PC-3 (cell line): ENCODE measurements at regions not wholly inside any gene's neighbourhood (a gene's known extent, or its start where the extent isn't known, plus 50 kb on each side); places are given as distances from the start of the nearest gene placed in this dataset.

Source experiments
- ATAC-seq: fragments of 200-7000 bp; cut with Tn5 transposase; 2 replicates; pipeline ENCODE4 v1.9.1; 2020; ENCODE audit warnings: mild to moderate bottlenecking, moderate library complexity
- BruUV-seq: library from RNA; stranded (reverse); fragments of 400-500 nt; replicated peaks from 2 replicates; lab custom pipeline; 2021; lab: Mats Ljungman, UMichigan
- CTCF ChIA-PET: fragments of 300-600 bp; sonication (Branson Sonifier 250); formaldehyde crosslinking; loops from one replicate; lab custom pipeline; 2022; ENCODE audit warnings: antibody characterized with exemption; lab: Charles Lee
- POLR2A ChIA-PET: fragments of 300-600 bp; sonication (Branson Sonifier 250); formaldehyde crosslinking; loops from one replicate; lab custom pipeline; 2022; ENCODE audit warnings: antibody characterized with exemption; ENCODE audit not compliant: unreplicated experiment; lab: Charles Lee
- DNase-seq: peaks from one replicate; pipeline ENCODE4 v3.0.0-alpha.2; 2015
- H2AFZ ChIP-seq: fragments of 300-600 bp; sonication (generic); 2 replicates; pipeline ENCODE4 v1.6.0; 2016; ENCODE audit warnings: antibody characterized with exemption, low read length
- H3F3A ChIP-seq: fragments of 300-600 bp; sonication (generic); one replicate; pipeline ENCODE4 v1.6.0; 2017; ENCODE audit warnings: antibody characterized with exemption, low read length, control low read depth, mild to moderate bottlenecking; ENCODE audit not compliant: unreplicated experiment
- H3K27ac ChIP-seq: fragments of 300-600 bp; sonication (generic); 2 replicates; pipeline ENCODE4 v1.5.1; 2016; ENCODE audit warnings: mild to moderate bottlenecking, low read length
- H3K27me3 ChIP-seq: fragments of 300-600 bp; sonication (generic); 2 replicates; pipeline ENCODE4 v1.6.1; 2016; ENCODE audit warnings: low read length, mixed read lengths
- H3K36me3 ChIP-seq: fragments of 300-600 bp; sonication (generic); 2 replicates; pipeline ENCODE4 v1.6.1; 2016; ENCODE audit warnings: low read depth, mixed run types, low read length, mixed read lengths
- H3K4me1 ChIP-seq: fragments of 300-600 bp; sonication (generic); 2 replicates; pipeline ENCODE4 v1.5.1; 2016; ENCODE audit warnings: low read length; ENCODE audit not compliant: insufficient read depth
- H3K4me2 ChIP-seq: fragments of 300-600 bp; sonication (generic); 2 replicates; pipeline ENCODE4 v1.6.0; 2016; ENCODE audit warnings: low read length
- H3K4me3 ChIP-seq: fragments of 300-600 bp; sonication (generic); 2 replicates; pipeline ENCODE4 v1.5.1; 2016; ENCODE audit warnings: mild to moderate bottlenecking, low read length, mixed read lengths
- H3K79me2 ChIP-seq: fragments of 300-600 bp; sonication (generic); 2 replicates; pipeline ENCODE4 v1.6.1; 2017; ENCODE audit warnings: low read length, mixed read lengths
- H3K9ac ChIP-seq: fragments of 300-600 bp; sonication (generic); 2 replicates; pipeline ENCODE4 v1.6.0; 2016; ENCODE audit warnings: mild to moderate bottlenecking, low read length
- H3K9me2 ChIP-seq: fragments of 300-600 bp; sonication (generic); replicated peaks from 2 replicates; pipeline ENCODE4 v1.6.1; 2016; ENCODE audit warnings: mixed run types, low read length, mixed read lengths
- H3K9me3 ChIP-seq: fragments of 300-600 bp; sonication (generic); 2 replicates; pipeline ENCODE4 v1.6.1; 2016; ENCODE audit warnings: low read length, mixed read lengths
- H4K20me1 ChIP-seq: fragments of 300-600 bp; sonication (generic); 2 replicates; pipeline ENCODE4 v1.6.1; 2016; ENCODE audit warnings: low read length, mixed read lengths
- EZH2 ChIP-seq: fragments of 300-600 bp; sonication (generic); IDR thresholded peaks from one replicate; pipeline ENCODE4 v1.6.1; 2017; ENCODE audit warnings: antibody characterized with exemption, mild to moderate bottlenecking, low read length; ENCODE audit not compliant: unreplicated experiment
- EZH2phosphoT487 ChIP-seq: fragments of 300-600 bp; sonication (generic); IDR thresholded peaks from 2 replicates; pipeline ENCODE4 v1.6.1; 2018; ENCODE audit warnings: mild to moderate bottlenecking, antibody characterized with exemption, low read length, borderline replicate concordance
- intact Hi-C: fragments of 100-400 bp; cut with micrococcal nuclease; formaldehyde crosslinking; loops from 2 replicates; pipeline ENCODE4 v1.9.0; 2023
- TF ChIP-seq, protein P1 (sequence below): fragments of 300-600 bp; sonication (generic); conservative IDR thresholded peaks from 2 replicates; pipeline ENCODE4 v1.5.1; 2017; ENCODE audit warnings: antibody characterized with exemption, low read depth, mild to moderate bottlenecking, low read length

DNA sequence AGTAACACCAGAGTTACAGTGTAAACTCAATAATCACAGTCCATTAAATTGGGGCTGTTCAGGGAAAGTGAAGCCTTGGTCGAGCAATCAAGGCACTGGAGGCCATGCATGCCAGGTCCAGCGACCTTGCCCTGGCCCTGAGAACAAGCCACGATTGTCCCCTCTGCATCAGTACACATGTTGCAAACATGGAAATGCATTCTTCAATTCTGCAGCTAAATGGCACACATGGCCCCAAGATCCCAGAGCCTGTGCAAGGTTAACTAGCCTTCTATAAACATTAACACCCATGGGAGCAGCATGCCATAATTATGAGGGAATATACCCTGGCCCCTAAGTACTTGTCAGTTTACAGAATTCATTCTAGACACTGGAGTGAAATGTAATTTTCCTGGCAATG is 204.7 kb downstream of the HS3ST3B1 start:
- ATAC-seq, result no peak

DNA sequence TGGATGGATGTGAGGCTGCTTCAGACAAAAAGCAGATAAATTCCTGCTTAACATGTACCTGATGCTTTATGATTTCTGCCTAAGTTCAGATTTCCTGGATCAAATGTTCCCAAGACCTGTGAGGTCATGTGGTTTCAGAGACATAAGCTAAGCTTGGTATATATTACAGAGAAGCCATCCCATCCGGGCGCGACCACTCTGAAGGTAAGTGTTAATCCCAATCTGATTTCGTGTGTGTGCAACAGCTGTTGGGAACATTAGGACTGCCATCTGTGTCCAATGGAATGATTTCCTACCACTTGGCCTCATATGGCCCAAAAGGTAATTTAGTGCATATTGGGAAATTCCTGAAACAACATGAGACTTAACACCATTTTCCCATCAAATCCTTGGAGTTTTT is 199.1 kb downstream of the HS3ST3B1 start:
- no TSS peak for BruUV-seq
- no peak for ATAC-seq
- POLR2A ChIA-PET, result no interaction called here

More for the DNA sequence above, 204.7 kb downstream of the HS3ST3B1 start:
- no peaks in the 10 kb centered on the region for H3K36me3 ChIP-seq
- no peaks in the 10 kb centered on the region for H4K20me1 ChIP-seq
- H3K9me2 ChIP-seq, result no peaks in the 10 kb centered on the region
- peaks cover 8% of the 10 kb centered on the region; the same call in 1 of the 2 replicates for H3K27me3 ChIP-seq
- H3K9ac ChIP-seq, result no peak overlapping the region
- no peaks in the 10 kb centered on the region for H3K79me2 ChIP-seq
- H3F3A ChIP-seq, result no peaks in the 10 kb centered on the region
- ChIA-PET CTCF (no interaction called here), POLR2A (no interaction called here)
- TF ChIP-seq, protein P1, sequence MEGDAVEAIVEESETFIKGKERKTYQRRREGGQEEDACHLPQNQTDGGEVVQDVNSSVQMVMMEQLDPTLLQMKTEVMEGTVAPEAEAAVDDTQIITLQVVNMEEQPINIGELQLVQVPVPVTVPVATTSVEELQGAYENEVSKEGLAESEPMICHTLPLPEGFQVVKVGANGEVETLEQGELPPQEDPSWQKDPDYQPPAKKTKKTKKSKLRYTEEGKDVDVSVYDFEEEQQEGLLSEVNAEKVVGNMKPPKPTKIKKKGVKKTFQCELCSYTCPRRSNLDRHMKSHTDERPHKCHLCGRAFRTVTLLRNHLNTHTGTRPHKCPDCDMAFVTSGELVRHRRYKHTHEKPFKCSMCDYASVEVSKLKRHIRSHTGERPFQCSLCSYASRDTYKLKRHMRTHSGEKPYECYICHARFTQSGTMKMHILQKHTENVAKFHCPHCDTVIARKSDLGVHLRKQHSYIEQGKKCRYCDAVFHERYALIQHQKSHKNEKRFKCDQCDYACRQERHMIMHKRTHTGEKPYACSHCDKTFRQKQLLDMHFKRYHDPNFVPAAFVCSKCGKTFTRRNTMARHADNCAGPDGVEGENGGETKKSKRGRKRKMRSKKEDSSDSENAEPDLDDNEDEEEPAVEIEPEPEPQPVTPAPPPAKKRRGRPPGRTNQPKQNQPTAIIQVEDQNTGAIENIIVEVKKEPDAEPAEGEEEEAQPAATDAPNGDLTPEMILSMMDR, result no peak
- TF ChIP-seq EZH2phosphoT487 (no peak), EZH2 (no peak)
- no peaks in the 10 kb centered on the region for H3K4me1 ChIP-seq
- no peaks in the 10 kb centered on the region for H3K9me3 ChIP-seq
- H3K4me3 ChIP-seq, result no peak overlapping the region
- BruUV-seq, result no TSS peak
- H3K4me2 ChIP-seq, result no peak overlapping the region
- no peak overlapping the region for H3K27ac ChIP-seq
- no peak overlapping the region for H2AFZ ChIP-seq
- intact Hi-C loops, result no loop called here
- DNase-seq, result no peak

DNA sequence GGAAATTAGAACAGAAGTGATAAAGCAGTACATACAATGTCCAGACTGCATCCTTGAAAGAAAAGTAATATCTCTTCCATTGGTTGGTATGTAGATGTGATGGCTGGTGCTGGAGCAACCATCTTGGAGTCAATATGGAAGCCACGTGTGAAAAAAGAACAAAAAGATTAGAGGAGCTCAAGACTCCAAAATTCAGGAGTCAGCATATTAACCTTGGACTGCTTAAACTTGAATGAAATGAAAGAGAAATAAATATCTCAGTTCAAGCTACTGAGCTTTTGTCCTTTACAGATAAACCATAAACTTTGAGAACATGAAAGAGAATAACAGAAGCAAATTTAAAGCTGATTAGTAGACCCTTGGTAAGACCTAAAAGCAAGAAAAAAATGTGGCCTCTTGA is 197.9 kb downstream of the HS3ST3B1 start:
- no peaks in the 10 kb centered on the region for H3K9me2 ChIP-seq
- ATAC-seq (no peak), DNase-seq (no peak)
- no TSS peak for BruUV-seq
- H3K9me3 ChIP-seq, result no peaks in the 10 kb centered on the region
- H3K27me3 ChIP-seq, result peaks cover 38% of the 10 kb centered on the region
- H3K9ac ChIP-seq, result no peak overlapping the region
- no peaks in the 10 kb centered on the region for H3K79me2 ChIP-seq
- intact Hi-C loops, result no loop called here
- H3K4me3 ChIP-seq, result no peak overlapping the region
- no peak overlapping the region for H3K27ac ChIP-seq
- H2AFZ ChIP-seq, result no peak overlapping the region
- H3K36me3 ChIP-seq, result no peaks in the 10 kb centered on the region
- no peaks in the 10 kb centered on the region for H3F3A ChIP-seq
- H3K4me2 ChIP-seq, result no peak overlapping the region
- ChIA-PET POLR2A (no interaction called here), CTCF (no interaction called here)
- no peaks in the 10 kb centered on the region for H3K4me1 ChIP-seq
- TF ChIP-seq EZH2phosphoT487 (no peak), EZH2 (no peak)
- TF ChIP-seq, protein P1, result no peak
- H4K20me1 ChIP-seq, result no peaks in the 10 kb centered on the region

More for the DNA sequence above, 199.1 kb downstream of the HS3ST3B1 start:
- Histone ChIP-seq H3K4me1 (no peaks in the 10 kb centered on the region), H3K27me3 (peaks cover 38% of the 10 kb centered on the region), H3K36me3 (no peaks in the 10 kb centered on the region), H3K4me3 (no peak overlapping the region), H3K27ac (no peak overlapping the region), H2AFZ (no peak overlapping the region), H3F3A (no peaks in the 10 kb centered on the region), H3K9me2 (no peaks in the 10 kb centered on the region), H3K9me3 (no peaks in the 10 kb centered on the region), H3K79me2 (no peaks in the 10 kb centered on the region), H3K4me2 (no peak overlapping the region), H3K9ac (no peak overlapping the region), H4K20me1 (no peaks in the 10 kb centered on the region)
- CTCF ChIA-PET, result no interaction called here
- intact Hi-C loops, result no loop called here
- DNase-seq, result no peak
- TF ChIP-seq EZH2phosphoT487, result no peak
- TF ChIP-seq EZH2, result no peak
- TF ChIP-seq, protein P1, result no peak
